WTC11 (cell line): ENCODE measurements at regions not wholly inside any gene's neighbourhood (a gene's known extent, or its start where the extent isn't known, plus 50 kb on each side); places are given as distances from the start of the nearest gene placed in this dataset.

Experiments used
- ATAC-seq: fragments of 200-7000 bp; cut with Tn5 transposase; 2 replicates; pipeline ENCODE4 v1.10.0; 2021; ENCODE audit warnings: mild to moderate bottlenecking, moderate library complexity
- CTCF ChIA-PET: fragments of 300-600 bp; sonication (Branson Sonifier 250); formaldehyde crosslinking; loops from one replicate; lab custom pipeline; 2021; ENCODE audit warnings: antibody characterized with exemption; lab: Charles Lee
- POLR2A ChIA-PET: fragments of 350-600 bp; sonication (Branson Sonifier 250); formaldehyde crosslinking; loops from one replicate; lab custom pipeline; 2021; ENCODE audit warnings: antibody characterized with exemption; lab: Charles Lee
- DNase-seq: peaks from one replicate; pipeline ENCODE4 v3.0.0; 2021; ENCODE audit warnings: low spot score
- H3K27ac Mint-ChIP-seq: 2 replicates; pipeline ENCODE4 v1.8.0; 2021; ENCODE audit warnings: mixed read lengths
- H3K27me3 Mint-ChIP-seq: 2 replicates; pipeline ENCODE4 v1.8.0; 2021; ENCODE audit warnings: low read depth, mild to moderate bottlenecking, moderate library complexity, mixed read lengths
- H3K36me3 Mint-ChIP-seq: 2 replicates; pipeline ENCODE4 v1.8.0; 2021; ENCODE audit warnings: mixed read lengths
- H3K4me1 Mint-ChIP-seq: 2 replicates; pipeline ENCODE4 v1.8.0; 2022; ENCODE audit warnings: mixed read lengths
- H3K4me3 Mint-ChIP-seq: 2 replicates; pipeline ENCODE4 v1.8.0; 2021; ENCODE audit warnings: mild to moderate bottlenecking, moderate library complexity, mixed read lengths
- H3K9me3 Mint-ChIP-seq: 2 replicates; pipeline ENCODE4 v1.8.0; 2021; ENCODE audit warnings: mixed read lengths
- ELF4 ChIP-seq: sonication (generic); formaldehyde crosslinking; IDR thresholded peaks from 2 replicates; pipeline ENCODE4 v1.8.1; 2022; ENCODE audit warnings: low read depth, mild to moderate bottlenecking, moderate library complexity, missing genetic modification reagents
- JUN ChIP-seq: sonication (generic); formaldehyde crosslinking; IDR thresholded peaks from 2 replicates; pipeline ENCODE4 v1.8.0; 2023; ENCODE audit warnings: mild to moderate bottlenecking, missing genetic modification reagents
- NR3C1 ChIP-seq: sonication (generic); formaldehyde crosslinking; conservative IDR thresholded peaks from 2 replicates; pipeline ENCODE4 v1.8.1; 2023; ENCODE audit warnings: low read depth, mild to moderate bottlenecking, missing genetic modification reagents
- PRRX2 ChIP-seq: fragments of 250-450 bp; sonication (Bioruptor Pico); IDR thresholded peaks from 2 replicates; pipeline ENCODE4 v1.8.0; 2021; ENCODE audit warnings: mild to moderate bottlenecking
- SMAD3 ChIP-seq: sonication (generic); formaldehyde crosslinking; IDR thresholded peaks from 2 replicates; pipeline ENCODE4 v1.8.0; 2022; ENCODE audit warnings: missing genetic modification reagents, mild to moderate bottlenecking, borderline replicate concordance
- SP1 ChIP-seq: sonication (generic); formaldehyde crosslinking; conservative IDR thresholded peaks from 2 replicates; pipeline ENCODE4 v1.8.1; 2022; ENCODE audit warnings: missing genetic modification reagents
- ZNF138 ChIP-seq: sonication (generic); formaldehyde crosslinking; conservative IDR thresholded peaks from 2 replicates; pipeline ENCODE4 v1.8.1; 2022; ENCODE audit warnings: mild to moderate bottlenecking, moderate library complexity, missing genetic modification reagents
- ZNF263 ChIP-seq: sonication (generic); formaldehyde crosslinking; IDR thresholded peaks from 2 replicates; pipeline ENCODE4 v1.8.1; 2022; ENCODE audit warnings: low read depth, mild to moderate bottlenecking, moderate library complexity, missing genetic modification reagents
- ZNF423 ChIP-seq: fragments of 250-450 bp; sonication (Bioruptor Pico); IDR thresholded peaks from 2 replicates; pipeline ENCODE4 v2.1.2; 2022; ENCODE audit warnings: mild to moderate bottlenecking, moderate library complexity
- TF ChIP-seq, protein P1 (sequence below): sonication (generic); formaldehyde crosslinking; conservative IDR thresholded peaks from 2 replicates; pipeline ENCODE4 v1.8.1; 2023; ENCODE audit warnings: mild to moderate bottlenecking, low read depth, missing genetic modification reagents, moderate library complexity
- TF ChIP-seq, protein P2 (sequence below): sonication (generic); formaldehyde crosslinking; IDR thresholded peaks from 2 replicates; pipeline ENCODE4 v1.8.1; 2023; ENCODE audit warnings: mild to moderate bottlenecking, missing genetic modification reagents, moderate library complexity
- TF ChIP-seq, protein P3 (sequence below): sonication (generic); formaldehyde crosslinking; IDR thresholded peaks from 2 replicates; pipeline ENCODE4 v1.8.1; 2022; ENCODE audit warnings: low read depth, missing genetic modification reagents, borderline replicate concordance
- TF ChIP-seq, protein P4 (sequence below): sonication (generic); formaldehyde crosslinking; IDR thresholded peaks from 2 replicates; pipeline ENCODE4 v1.8.1; 2023; ENCODE audit warnings: mild to moderate bottlenecking, missing genetic modification reagents, borderline replicate concordance
- TF ChIP-seq, protein P5 (sequence below): fragments of 250-450 bp; sonication (Bioruptor Pico); IDR thresholded peaks from 2 replicates; pipeline ENCODE4 v1.9.0; 2021; ENCODE audit warnings: moderate library complexity, mild to moderate bottlenecking, inconsistent platforms, borderline replicate concordance
- TF ChIP-seq, protein P6 (sequence below): sonication (generic); formaldehyde crosslinking; IDR thresholded peaks from 2 replicates; pipeline ENCODE4 v1.8.0; 2022; ENCODE audit warnings: mild to moderate bottlenecking, missing genetic modification reagents
- TF ChIP-seq, protein P7 (sequence below): sonication (generic); formaldehyde crosslinking; IDR thresholded peaks from 2 replicates; pipeline ENCODE4 v1.8.0; 2023; ENCODE audit warnings: mild to moderate bottlenecking, missing genetic modification reagents
- TF ChIP-seq, protein P8 (sequence below): sonication (generic); formaldehyde crosslinking; conservative IDR thresholded peaks from 2 replicates; pipeline ENCODE4 v1.8.1; 2022; ENCODE audit warnings: mild to moderate bottlenecking, missing genetic modification reagents

DNA sequence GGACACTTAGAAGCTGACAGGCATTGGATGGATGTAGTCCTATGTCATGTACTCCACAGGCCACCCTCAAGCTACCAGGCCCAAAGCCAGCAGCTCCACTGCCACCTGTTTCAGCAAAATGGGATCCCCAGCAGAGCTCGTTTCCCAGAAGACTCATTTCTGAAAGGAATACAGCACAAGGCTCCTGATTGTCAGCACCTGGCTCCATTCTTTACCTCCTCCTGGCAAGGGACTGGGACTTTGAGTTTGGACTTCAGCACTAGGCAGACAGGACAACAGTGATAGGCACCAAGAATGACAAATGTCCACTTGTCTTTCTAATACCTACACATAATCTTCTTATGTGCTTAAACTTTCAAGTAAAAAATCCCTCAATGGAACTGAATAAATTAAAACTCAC, 150.4 kb upstream of the RXFP2 start (continued):
- TF ChIP-seq ZNF138 (CRISPR knock-in tag): no peak
- TF ChIP-seq, protein P1, sequence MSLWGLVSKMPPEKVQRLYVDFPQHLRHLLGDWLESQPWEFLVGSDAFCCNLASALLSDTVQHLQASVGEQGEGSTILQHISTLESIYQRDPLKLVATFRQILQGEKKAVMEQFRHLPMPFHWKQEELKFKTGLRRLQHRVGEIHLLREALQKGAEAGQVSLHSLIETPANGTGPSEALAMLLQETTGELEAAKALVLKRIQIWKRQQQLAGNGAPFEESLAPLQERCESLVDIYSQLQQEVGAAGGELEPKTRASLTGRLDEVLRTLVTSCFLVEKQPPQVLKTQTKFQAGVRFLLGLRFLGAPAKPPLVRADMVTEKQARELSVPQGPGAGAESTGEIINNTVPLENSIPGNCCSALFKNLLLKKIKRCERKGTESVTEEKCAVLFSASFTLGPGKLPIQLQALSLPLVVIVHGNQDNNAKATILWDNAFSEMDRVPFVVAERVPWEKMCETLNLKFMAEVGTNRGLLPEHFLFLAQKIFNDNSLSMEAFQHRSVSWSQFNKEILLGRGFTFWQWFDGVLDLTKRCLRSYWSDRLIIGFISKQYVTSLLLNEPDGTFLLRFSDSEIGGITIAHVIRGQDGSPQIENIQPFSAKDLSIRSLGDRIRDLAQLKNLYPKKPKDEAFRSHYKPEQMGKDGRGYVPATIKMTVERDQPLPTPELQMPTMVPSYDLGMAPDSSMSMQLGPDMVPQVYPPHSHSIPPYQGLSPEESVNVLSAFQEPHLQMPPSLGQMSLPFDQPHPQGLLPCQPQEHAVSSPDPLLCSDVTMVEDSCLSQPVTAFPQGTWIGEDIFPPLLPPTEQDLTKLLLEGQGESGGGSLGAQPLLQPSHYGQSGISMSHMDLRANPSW (CRISPR knock-in tag): no peak
- TF ChIP-seq, protein P2, sequence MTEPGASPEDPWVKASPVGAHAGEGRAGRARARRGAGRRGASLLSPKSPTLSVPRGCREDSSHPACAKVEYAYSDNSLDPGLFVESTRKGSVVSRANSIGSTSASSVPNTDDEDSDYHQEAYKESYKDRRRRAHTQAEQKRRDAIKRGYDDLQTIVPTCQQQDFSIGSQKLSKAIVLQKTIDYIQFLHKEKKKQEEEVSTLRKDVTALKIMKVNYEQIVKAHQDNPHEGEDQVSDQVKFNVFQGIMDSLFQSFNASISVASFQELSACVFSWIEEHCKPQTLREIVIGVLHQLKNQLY (CRISPR knock-in tag): no peak

DNA sequence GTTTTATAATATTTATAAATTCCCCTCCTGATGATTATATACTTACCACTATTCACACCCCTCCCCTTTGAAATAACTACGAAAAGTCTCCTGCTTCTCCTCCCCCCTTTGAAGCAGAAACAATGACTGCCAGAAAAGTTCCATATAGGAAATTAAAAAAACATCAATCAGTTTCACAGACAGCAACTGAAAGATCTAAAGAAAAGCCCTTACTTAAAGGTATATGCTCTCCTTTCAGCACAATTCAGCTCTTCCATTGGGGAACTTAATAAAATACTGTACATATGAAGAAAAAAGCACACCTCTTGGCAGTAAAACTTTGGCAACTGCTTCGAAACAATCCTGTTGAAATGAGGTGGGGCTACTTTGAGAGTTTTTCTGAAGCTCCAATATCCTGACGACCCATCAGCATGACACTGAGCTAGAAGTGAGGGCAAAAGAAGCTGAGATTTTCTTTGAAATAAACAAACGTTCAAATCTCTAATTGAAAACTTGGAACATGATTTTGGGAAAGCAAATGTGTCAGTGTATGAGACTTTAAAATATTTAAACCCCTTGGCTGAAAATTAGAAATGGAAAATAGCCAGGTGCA, 147.6 kb upstream of the RXFP2 start:
- Mint-ChIP-seq H3K9me3 (peaks cover 10% of the 10 kb centered on the region), H3K36me3 (no peaks in the 10 kb centered on the region), H3K4me1 (peaks cover 9% of the 10 kb centered on the region), H3K27me3 (no peaks in the 10 kb centered on the region), H3K27ac (peak overlapping the region; percentile 29; the same call in 1 of the 2 replicates), H3K4me3 (no peak overlapping the region)
- ChIA-PET POLR2A (no interaction called here), CTCF (interaction anchor here (1.0 to 1.2 kb wide), 2 partner anchors 53 to 73 kb away, joined by 3 read pairs; no protein-coding TSS in a partner anchor)
- TF ChIP-seq, protein P2 (CRISPR knock-in tag): no peak
- TF ChIP-seq ZNF138 (CRISPR knock-in tag): no peak
- TF ChIP-seq ZNF423: no peak
- no peak for TF ChIP-seq ZNF263 (CRISPR knock-in tag)
- TF ChIP-seq SP1 (CRISPR knock-in tag): no peak
- TF ChIP-seq, protein P3, sequence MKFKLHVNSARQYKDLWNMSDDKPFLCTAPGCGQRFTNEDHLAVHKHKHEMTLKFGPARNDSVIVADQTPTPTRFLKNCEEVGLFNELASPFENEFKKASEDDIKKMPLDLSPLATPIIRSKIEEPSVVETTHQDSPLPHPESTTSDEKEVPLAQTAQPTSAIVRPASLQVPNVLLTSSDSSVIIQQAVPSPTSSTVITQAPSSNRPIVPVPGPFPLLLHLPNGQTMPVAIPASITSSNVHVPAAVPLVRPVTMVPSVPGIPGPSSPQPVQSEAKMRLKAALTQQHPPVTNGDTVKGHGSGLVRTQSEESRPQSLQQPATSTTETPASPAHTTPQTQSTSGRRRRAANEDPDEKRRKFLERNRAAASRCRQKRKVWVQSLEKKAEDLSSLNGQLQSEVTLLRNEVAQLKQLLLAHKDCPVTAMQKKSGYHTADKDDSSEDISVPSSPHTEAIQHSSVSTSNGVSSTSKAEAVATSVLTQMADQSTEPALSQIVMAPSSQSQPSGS: no peak
- TF ChIP-seq, protein P4, sequence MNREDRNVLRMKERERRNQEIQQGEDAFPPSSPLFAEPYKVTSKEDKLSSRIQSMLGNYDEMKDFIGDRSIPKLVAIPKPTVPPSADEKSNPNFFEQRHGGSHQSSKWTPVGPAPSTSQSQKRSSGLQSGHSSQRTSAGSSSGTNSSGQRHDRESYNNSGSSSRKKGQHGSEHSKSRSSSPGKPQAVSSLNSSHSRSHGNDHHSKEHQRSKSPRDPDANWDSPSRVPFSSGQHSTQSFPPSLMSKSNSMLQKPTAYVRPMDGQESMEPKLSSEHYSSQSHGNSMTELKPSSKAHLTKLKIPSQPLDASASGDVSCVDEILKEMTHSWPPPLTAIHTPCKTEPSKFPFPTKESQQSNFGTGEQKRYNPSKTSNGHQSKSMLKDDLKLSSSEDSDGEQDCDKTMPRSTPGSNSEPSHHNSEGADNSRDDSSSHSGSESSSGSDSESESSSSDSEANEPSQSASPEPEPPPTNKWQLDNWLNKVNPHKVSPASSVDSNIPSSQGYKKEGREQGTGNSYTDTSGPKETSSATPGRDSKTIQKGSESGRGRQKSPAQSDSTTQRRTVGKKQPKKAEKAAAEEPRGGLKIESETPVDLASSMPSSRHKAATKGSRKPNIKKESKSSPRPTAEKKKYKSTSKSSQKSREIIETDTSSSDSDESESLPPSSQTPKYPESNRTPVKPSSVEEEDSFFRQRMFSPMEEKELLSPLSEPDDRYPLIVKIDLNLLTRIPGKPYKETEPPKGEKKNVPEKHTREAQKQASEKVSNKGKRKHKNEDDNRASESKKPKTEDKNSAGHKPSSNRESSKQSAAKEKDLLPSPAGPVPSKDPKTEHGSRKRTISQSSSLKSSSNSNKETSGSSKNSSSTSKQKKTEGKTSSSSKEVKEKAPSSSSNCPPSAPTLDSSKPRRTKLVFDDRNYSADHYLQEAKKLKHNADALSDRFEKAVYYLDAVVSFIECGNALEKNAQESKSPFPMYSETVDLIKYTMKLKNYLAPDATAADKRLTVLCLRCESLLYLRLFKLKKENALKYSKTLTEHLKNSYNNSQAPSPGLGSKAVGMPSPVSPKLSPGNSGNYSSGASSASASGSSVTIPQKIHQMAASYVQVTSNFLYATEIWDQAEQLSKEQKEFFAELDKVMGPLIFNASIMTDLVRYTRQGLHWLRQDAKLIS (CRISPR knock-in tag): no peak
- no peak for DNase-seq
- peak; percentile 59; the same call in 1 of the 2 replicates for ATAC-seq

DNA sequence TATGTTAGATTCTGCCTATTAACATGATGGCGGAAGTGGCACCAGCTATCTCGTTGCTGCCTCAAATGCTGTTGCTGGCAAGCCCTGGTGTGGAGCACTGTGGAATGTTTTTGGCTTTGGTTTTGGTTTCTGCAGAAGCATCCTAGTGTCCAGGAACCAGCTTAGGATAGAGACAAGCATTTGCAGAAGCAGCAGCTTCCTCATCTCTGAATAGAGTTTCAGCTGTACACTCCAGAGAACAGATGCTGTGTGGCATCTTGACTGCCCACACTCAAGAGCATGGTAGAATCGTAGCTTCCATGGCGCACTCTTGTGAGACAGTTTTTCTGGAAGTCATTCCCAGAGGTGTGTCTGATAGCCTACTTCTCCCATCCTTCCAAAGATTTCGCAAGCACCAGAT, 145.3 kb upstream of the RXFP2 start:
- no peak overlapping the region for H3K4me3 Mint-ChIP-seq
- H3K4me1 Mint-ChIP-seq: peaks cover 9% of the 10 kb centered on the region
- no peaks in the 10 kb centered on the region for H3K27me3 Mint-ChIP-seq
- ChIA-PET CTCF (no interaction called here), POLR2A (no interaction called here)
- no peaks in the 10 kb centered on the region for H3K36me3 Mint-ChIP-seq
- no peak overlapping the region for H3K27ac Mint-ChIP-seq
- DNase-seq (no peak), ATAC-seq (no peak)
- H3K9me3 Mint-ChIP-seq: peaks cover 10% of the 10 kb centered on the region
- TF ChIP-seq PRRX2 (CRISPR knock-in tag) (no peak), SP1 (CRISPR knock-in tag) (no peak), ELF4 (CRISPR knock-in tag) (no peak), JUN (CRISPR knock-in tag) (no peak), SMAD3 (CRISPR knock-in tag) (no peak), NR3C1 (CRISPR knock-in tag) (no peak), ZNF423 (no peak)
- TF ChIP-seq, protein P5, sequence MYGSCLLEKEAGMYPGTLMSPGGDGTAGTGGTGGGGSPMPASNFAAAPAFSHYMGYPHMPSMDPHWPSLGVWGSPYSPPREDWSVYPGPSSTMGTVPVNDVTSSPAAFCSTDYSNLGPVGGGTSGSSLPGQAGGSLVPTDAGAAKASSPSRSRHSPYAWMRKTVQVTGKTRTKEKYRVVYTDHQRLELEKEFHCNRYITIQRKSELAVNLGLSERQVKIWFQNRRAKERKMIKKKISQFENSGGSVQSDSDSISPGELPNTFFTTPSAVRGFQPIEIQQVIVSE (CRISPR knock-in tag): no peak
- TF ChIP-seq, protein P6, sequence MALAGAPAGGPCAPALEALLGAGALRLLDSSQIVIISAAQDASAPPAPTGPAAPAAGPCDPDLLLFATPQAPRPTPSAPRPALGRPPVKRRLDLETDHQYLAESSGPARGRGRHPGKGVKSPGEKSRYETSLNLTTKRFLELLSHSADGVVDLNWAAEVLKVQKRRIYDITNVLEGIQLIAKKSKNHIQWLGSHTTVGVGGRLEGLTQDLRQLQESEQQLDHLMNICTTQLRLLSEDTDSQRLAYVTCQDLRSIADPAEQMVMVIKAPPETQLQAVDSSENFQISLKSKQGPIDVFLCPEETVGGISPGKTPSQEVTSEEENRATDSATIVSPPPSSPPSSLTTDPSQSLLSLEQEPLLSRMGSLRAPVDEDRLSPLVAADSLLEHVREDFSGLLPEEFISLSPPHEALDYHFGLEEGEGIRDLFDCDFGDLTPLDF: no peak
- TF ChIP-seq, protein P7, sequence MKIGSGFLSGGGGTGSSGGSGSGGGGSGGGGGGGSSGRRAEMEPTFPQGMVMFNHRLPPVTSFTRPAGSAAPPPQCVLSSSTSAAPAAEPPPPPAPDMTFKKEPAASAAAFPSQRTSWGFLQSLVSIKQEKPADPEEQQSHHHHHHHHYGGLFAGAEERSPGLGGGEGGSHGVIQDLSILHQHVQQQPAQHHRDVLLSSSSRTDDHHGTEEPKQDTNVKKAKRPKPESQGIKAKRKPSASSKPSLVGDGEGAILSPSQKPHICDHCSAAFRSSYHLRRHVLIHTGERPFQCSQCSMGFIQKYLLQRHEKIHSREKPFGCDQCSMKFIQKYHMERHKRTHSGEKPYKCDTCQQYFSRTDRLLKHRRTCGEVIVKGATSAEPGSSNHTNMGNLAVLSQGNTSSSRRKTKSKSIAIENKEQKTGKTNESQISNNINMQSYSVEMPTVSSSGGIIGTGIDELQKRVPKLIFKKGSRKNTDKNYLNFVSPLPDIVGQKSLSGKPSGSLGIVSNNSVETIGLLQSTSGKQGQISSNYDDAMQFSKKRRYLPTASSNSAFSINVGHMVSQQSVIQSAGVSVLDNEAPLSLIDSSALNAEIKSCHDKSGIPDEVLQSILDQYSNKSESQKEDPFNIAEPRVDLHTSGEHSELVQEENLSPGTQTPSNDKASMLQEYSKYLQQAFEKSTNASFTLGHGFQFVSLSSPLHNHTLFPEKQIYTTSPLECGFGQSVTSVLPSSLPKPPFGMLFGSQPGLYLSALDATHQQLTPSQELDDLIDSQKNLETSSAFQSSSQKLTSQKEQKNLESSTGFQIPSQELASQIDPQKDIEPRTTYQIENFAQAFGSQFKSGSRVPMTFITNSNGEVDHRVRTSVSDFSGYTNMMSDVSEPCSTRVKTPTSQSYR (CRISPR knock-in tag): no peak
- TF ChIP-seq, protein P8, sequence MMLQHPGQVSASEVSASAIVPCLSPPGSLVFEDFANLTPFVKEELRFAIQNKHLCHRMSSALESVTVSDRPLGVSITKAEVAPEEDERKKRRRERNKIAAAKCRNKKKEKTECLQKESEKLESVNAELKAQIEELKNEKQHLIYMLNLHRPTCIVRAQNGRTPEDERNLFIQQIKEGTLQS (CRISPR knock-in tag): no peak
